ENCODE measurements at regions not wholly inside any gene's neighbourhood (a gene's known extent, or its start where the extent isn't known, plus 50 kb on each side); places are given as distances from the start of the nearest gene placed in this dataset.

DNA sequence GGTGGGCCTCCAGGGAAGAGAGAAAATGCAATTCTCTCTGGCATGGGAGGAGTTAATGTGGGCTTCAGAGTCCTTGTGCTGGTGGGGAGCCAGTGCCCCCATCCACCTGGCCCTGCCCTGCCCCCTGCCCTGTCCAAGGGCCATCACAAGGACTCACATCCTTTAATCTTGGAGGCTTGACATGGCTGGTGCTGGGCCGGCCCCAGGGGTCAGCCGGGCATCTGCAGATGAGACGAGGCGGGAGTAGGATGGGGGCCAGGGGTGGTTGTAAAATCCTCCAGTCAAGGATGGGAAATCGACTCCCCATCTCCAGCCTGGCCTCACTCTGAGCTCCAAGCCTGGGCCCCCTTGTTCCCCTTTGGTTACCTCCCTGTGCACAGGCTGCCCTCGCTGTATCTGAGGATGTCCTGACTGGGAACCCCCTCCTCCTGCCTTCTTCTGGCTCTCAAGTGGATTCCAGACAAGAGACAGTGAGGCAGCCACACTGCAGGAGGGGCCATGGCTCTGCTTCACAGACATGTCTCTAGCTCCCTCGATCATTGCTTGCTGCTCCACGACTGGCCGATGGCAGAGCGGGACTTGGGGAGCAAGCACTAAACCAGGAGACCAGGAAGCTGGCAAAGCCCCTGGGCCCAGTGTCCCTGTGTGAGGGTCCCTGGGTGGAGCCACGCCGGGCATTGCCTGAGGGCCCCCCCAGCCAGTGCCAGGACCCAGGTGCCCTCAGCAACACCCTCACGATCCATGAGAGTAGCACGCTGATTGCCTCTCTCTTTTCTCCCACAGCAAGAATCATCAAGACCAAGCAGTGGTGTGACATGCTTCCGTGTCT, 1120.5 kb downstream of the BRD1 start:
- Histone ChIP-seq H3K27ac (ENCODE audit: insufficient read depth, low read length, poor library complexity, severe bottlenecking) (no peak overlapping the region), H3K9me3 (ENCODE audit: control insufficient read depth, low read length) (no peaks in the 10 kb centered on the region), H3K27me3 (replicated peaks; ENCODE audit: control insufficient read depth, insufficient read depth, low read length, poor library complexity, severe bottlenecking) (no peaks in the 10 kb centered on the region), H3K36me3 (ENCODE audit: control insufficient read depth, insufficient read depth, low read length) (no peaks in the 10 kb centered on the region), H3K4me1 (ENCODE audit: control insufficient read depth, insufficient read depth, low read length, poor library complexity, severe bottlenecking) (no peaks in the 10 kb centered on the region), H3K4me3 (ENCODE audit: insufficient read depth, low read depth, low read length, poor library complexity, severe bottlenecking) (no peak overlapping the region)
- no peak for DNase-seq

DNA sequence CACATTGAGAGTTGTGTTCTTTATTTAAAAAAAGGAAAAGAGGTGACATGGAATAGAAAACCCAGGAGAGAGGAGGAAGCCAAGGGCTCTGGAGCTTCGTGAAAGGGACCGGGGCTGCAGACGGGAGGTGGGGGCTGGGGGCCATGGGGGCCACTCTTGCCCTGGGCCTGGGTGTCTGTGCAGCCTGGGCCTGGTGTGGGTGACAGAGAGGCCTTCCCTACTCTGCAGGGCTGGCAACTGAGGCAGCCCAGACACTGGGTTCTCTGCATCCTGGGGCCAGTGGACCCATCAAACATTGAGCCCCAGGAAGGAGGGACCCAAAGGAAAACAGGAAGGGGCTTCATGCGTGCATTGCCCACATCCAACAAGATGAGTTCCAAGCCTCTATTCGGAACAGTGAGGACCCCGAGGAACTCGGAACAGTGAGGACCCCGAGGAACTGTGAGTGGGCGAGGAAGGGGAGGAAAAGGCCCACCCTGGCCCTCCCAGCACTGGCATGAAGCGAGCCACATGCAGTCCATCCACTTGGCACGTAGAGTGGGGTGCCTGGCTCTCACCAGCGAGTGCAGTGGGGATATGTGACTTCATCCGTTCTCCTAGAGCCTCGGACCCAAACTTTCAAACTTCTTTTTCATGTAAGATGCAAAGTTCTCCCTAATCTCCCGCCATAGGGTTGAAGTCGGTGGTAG, 1121.6 kb downstream of the BRD1 start:
- no peaks in the 10 kb centered on the region for H3K4me1 ChIP-seq (ENCODE audit: control insufficient read depth, insufficient read depth, low read length, poor library complexity, severe bottlenecking)
- H3K27me3 ChIP-seq (replicated peaks; ENCODE audit: control insufficient read depth, insufficient read depth, low read length, poor library complexity, severe bottlenecking) = no peaks in the 10 kb centered on the region
- H3K4me3 ChIP-seq (ENCODE audit: insufficient read depth, low read depth, low read length, poor library complexity, severe bottlenecking) = no peak overlapping the region
- H3K27ac ChIP-seq (ENCODE audit: insufficient read depth, low read length, poor library complexity, severe bottlenecking) = no peak overlapping the region
- no peaks in the 10 kb centered on the region for H3K36me3 ChIP-seq (ENCODE audit: control insufficient read depth, insufficient read depth, low read length)
- DNase-seq = no peak
- no peaks in the 10 kb centered on the region for H3K9me3 ChIP-seq (ENCODE audit: control insufficient read depth, low read length)

DNA sequence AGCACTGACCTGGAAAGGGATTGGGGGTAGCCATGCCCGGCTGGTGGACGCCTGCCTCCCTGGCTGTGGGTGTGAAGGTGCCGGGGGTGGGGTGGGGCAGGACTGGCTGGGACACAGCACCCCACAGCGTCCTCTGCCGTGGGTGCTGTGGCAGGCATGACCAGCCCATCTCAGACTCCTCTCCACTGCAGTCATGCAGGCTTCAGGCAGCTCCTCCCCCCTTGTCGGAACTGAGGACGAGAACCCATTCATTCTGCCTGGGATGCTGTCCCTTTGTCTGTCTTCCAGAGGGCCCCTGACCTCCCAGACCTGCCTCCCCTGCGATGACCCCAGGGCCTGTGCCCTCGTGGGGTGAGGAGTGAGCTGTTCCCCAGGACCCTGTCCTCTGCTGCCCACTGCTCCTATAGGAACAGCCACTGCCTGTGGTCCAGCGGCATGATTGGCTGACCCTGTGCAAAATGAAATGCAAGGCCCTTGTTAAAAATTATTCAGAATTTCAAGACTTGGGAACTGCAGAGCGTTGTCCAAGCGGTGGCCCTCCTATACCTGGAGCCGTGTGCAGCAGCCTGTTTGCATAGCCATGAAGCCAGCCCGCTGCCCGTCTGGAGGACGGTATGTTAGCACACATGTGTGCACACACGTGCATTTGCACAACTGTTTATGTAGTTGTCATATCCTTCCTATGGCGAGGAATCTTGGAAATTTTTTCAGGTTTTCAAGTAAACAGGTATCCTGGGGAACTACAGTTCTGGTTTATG, 1122.3 kb downstream of the BRD1 start:
- Histone ChIP-seq H3K4me3 (ENCODE audit: insufficient read depth, low read depth, low read length, poor library complexity, severe bottlenecking) (no peak overlapping the region), H3K9me3 (ENCODE audit: control insufficient read depth, low read length) (no peaks in the 10 kb centered on the region), H3K27me3 (replicated peaks; ENCODE audit: control insufficient read depth, insufficient read depth, low read length, poor library complexity, severe bottlenecking) (no peaks in the 10 kb centered on the region), H3K4me1 (ENCODE audit: control insufficient read depth, insufficient read depth, low read length, poor library complexity, severe bottlenecking) (no peaks in the 10 kb centered on the region), H3K36me3 (ENCODE audit: control insufficient read depth, insufficient read depth, low read length) (no peaks in the 10 kb centered on the region), H3K27ac (ENCODE audit: insufficient read depth, low read length, poor library complexity, severe bottlenecking) (no peak overlapping the region)
- DNase-seq = no peak

DNA sequence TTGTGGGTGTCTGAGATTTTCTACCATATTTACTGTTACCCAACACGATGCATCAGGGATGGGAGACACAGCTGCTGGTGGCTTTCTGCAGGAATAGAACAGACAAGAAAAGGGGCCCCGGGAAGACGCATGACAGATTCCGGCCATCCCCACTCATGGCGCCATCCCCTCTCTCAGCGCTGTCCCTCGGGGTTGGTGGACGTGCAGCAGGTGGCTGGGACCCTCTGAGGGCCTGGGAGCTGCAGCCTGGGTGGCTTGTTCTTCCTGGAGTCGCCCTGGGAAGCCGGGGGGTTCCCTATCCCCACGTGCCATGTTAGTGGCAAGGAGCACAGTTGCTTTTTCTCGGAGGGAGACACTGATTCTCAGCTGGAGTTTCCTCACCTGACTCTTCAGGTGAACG, 1123.3 kb downstream of the BRD1 start:
- H3K27ac ChIP-seq (ENCODE audit: insufficient read depth, low read length, poor library complexity, severe bottlenecking) = no peak overlapping the region
- H3K4me3 ChIP-seq (ENCODE audit: insufficient read depth, low read depth, low read length, poor library complexity, severe bottlenecking) = no peak overlapping the region
- H3K36me3 ChIP-seq (ENCODE audit: control insufficient read depth, insufficient read depth, low read length) = no peaks in the 10 kb centered on the region
- H3K9me3 ChIP-seq (ENCODE audit: control insufficient read depth, low read length) = no peaks in the 10 kb centered on the region
- no peaks in the 10 kb centered on the region for H3K27me3 ChIP-seq (replicated peaks; ENCODE audit: control insufficient read depth, insufficient read depth, low read length, poor library complexity, severe bottlenecking)
- no peak for DNase-seq
- no peaks in the 10 kb centered on the region for H3K4me1 ChIP-seq (ENCODE audit: control insufficient read depth, insufficient read depth, low read length, poor library complexity, severe bottlenecking)

DNA sequence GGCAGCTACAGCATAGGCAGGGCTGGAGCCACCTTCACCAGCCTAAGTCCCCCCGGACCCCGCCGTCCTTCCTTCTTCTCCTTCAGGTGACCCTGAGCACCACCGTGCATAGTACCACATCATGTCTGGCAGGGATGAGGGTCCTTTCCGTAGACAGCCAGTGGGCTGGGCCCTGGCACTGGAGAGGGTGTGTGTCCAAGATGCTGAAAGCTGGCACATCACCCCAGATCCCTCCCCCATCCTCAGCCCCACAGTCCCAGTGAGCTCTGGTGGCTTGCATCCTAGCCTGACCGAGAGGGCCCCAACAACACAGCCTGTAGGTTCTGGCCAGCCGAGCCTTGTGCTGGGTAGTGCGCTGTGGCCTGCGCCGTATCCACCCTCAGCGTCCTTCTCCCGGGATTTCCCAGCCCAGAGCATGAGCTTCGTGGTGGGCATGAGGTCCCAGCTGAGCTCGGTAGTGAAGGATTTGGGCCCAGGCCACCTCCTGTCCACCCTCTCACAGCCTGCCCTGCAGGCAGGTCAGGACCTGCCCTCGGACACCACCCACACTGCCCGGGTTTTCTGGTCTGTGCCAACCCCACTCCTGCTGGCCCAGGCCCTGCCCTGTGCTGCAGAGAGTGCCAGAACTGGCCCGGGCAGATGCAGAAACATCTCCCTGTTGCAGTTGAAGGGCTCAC, 1124.3 kb downstream of the BRD1 start:
- Histone ChIP-seq H3K9me3 (ENCODE audit: control insufficient read depth, low read length) (no peaks in the 10 kb centered on the region), H3K4me3 (ENCODE audit: insufficient read depth, low read depth, low read length, poor library complexity, severe bottlenecking) (no peak overlapping the region), H3K4me1 (ENCODE audit: control insufficient read depth, insufficient read depth, low read length, poor library complexity, severe bottlenecking) (no peaks in the 10 kb centered on the region), H3K36me3 (ENCODE audit: control insufficient read depth, insufficient read depth, low read length) (no peaks in the 10 kb centered on the region), H3K27me3 (replicated peaks; ENCODE audit: control insufficient read depth, insufficient read depth, low read length, poor library complexity, severe bottlenecking) (no peaks in the 10 kb centered on the region), H3K27ac (ENCODE audit: insufficient read depth, low read length, poor library complexity, severe bottlenecking) (no peak overlapping the region)
- no peak for DNase-seq

DNA sequence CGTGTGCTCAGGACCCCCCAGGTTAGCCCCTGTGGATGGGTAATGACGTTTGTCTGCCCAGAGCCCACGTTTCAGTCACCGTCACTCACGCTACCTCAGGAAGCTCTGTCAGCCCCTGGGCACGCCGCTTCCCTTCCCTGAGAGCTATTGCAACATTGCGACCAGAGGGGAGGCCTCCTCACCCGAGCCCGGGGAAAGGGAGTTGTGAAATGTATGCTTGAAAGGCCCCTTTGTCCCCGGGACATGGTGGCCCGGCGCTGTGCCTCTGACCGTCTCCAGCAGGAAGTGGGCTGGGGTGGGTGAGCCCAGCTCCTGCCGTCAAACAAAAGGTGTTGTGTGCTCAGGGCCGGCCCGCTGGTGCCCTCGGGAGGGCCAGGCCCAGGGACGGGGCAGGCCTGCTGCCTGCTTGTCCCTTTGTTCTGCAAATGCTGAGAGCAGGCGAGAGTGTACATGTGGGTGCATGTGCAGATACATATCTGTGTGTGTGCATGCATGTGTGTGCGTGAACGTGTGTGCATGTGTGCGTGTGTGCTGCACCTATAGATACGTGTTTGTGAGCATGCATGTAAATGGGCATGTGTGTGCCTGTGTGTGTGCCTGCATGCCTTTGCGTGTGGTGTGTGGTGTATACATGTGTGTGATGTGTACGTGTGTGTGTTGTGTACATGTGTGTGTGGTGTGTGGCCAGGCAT, 1125.0 kb downstream of the BRD1 start:
- no peaks in the 10 kb centered on the region for H3K4me1 ChIP-seq (ENCODE audit: control insufficient read depth, insufficient read depth, low read length, poor library complexity, severe bottlenecking)

DNA sequence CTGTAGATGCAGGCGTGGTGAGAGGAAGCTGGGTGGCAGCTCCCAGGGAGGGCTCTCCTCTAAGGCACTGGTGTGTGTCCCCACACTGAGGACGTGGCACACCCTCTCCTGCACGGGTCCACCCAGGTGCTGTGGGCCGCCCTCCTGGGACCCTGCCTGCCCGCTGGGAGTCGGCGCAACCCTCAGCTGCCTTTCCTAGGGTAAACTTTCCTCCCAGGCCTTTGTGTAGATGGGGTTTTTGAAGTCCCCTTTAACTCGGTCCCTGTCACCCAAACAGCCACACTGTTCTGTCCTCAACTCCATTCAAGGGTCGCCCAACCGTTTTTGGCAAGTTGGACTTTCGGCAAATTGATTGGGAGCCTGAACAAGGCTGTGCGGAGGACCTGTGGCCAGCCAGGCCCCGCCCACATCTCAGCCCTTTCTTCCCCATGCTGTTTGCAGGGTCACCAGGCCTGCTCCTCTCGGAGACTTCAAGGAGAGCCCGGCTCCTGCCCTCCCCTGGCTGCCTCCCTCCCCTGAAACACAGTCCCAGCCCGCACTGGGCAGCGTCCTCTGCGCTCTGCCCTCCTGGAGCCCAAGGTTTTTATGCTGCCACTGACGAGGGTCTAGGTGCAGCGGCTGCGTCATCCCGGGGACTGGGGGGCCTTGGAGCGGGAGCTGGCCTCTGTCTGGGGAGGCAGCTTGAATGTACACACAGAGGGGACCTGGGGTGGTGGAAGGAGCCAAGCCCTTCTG, 1126.2 kb downstream of the BRD1 start:
- H3K36me3 ChIP-seq (ENCODE audit: control insufficient read depth, insufficient read depth, low read length) = no peaks in the 10 kb centered on the region
- H3K4me3 ChIP-seq (ENCODE audit: insufficient read depth, low read depth, low read length, poor library complexity, severe bottlenecking) = no peak overlapping the region
- H3K27me3 ChIP-seq (replicated peaks; ENCODE audit: control insufficient read depth, insufficient read depth, low read length, poor library complexity, severe bottlenecking) = no peaks in the 10 kb centered on the region
- no peaks in the 10 kb centered on the region for H3K4me1 ChIP-seq (ENCODE audit: control insufficient read depth, insufficient read depth, low read length, poor library complexity, severe bottlenecking)
- DNase-seq = no peak
- H3K9me3 ChIP-seq (ENCODE audit: control insufficient read depth, low read length) = no peaks in the 10 kb centered on the region
- H3K27ac ChIP-seq (ENCODE audit: insufficient read depth, low read length, poor library complexity, severe bottlenecking) = no peak overlapping the region

More for the DNA sequence above, 1125.0 kb downstream of the BRD1 start:
- no peaks in the 10 kb centered on the region for H3K36me3 ChIP-seq (ENCODE audit: control insufficient read depth, insufficient read depth, low read length)
- H3K4me3 ChIP-seq (ENCODE audit: insufficient read depth, low read depth, low read length, poor library complexity, severe bottlenecking) = no peak overlapping the region
- H3K27ac ChIP-seq (ENCODE audit: insufficient read depth, low read length, poor library complexity, severe bottlenecking) = no peak overlapping the region
- H3K9me3 ChIP-seq (ENCODE audit: control insufficient read depth, low read length) = no peaks in the 10 kb centered on the region
- no peak for DNase-seq
- H3K27me3 ChIP-seq (replicated peaks; ENCODE audit: control insufficient read depth, insufficient read depth, low read length, poor library complexity, severe bottlenecking) = no peaks in the 10 kb centered on the region

DNA sequence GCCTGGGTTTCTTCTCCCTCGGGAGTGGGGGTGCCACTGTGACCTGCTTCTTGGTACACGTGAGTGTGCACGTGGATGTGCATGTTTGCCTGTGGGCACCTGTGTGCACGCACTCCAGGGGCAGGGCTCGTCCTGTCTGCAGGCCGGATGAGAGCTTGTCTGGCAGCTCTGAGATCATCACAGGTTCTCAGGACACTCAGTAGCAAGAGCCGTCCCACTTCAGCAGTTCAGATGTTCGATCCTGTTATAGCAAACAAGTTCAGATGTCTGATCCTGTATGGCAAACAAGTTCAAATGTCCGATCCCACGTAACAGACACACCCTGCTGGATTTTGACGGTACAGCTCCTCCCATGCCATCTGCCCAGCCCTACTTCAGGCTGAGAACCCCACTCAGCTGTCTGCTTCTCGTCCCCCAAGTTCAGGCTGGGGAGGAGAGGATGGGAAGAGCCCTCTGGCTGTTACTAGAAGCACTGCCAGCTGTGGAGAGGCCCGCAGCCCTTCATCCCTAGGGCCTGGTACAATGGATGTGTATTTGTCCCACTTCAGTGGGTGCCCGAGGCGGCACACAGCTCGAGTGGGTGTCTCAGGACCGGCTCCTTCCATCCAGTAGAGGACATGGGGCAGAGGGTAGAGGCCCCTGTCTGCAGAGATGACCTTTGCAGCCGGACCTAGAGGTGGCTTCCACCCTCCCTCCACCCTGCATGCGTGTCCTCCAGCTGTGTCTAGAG, 1126.9 kb downstream of the BRD1 start:
- no peaks in the 10 kb centered on the region for H3K27me3 ChIP-seq (replicated peaks; ENCODE audit: control insufficient read depth, insufficient read depth, low read length, poor library complexity, severe bottlenecking)
- no peak overlapping the region for H3K4me3 ChIP-seq (ENCODE audit: insufficient read depth, low read depth, low read length, poor library complexity, severe bottlenecking)
- no peak overlapping the region for H3K27ac ChIP-seq (ENCODE audit: insufficient read depth, low read length, poor library complexity, severe bottlenecking)
- DNase-seq = no peak
- H3K36me3 ChIP-seq (ENCODE audit: control insufficient read depth, insufficient read depth, low read length) = no peaks in the 10 kb centered on the region
- H3K9me3 ChIP-seq (ENCODE audit: control insufficient read depth, low read length) = no peaks in the 10 kb centered on the region
- H3K4me1 ChIP-seq (ENCODE audit: control insufficient read depth, insufficient read depth, low read length, poor library complexity, severe bottlenecking) = no peaks in the 10 kb centered on the region
